SKM-1 (cell line): ENCODE measurements at regions not wholly inside any gene's neighbourhood (a gene's known extent, or its start where the extent isn't known, plus 50 kb on each side); places are given as distances from the start of the nearest gene placed in this dataset.
"Not testable (repeated sequence)": the region's sequence is repeated elsewhere in the genome, so short reads cannot be mapped to it uniquely, and the experiment has no call there.

ENCODE experiments used
- DNase-seq: peaks from one replicate; lab custom pipeline; 2025; ENCODE audit not compliant: unreplicated experiment; lab: John Stamatoyannopoulos, UW

GRCh38 chrX:109172091-109172602 is 309.7 kb downstream of the GUCY2F start:
- no peak for DNase-seq

- no peak for DNase-seq
These were observed 326.7 kb downstream of the GUCY2F start for GRCh38 chrX:109155161-109155560.

- DNase-seq = not testable (repeated sequence)
These were observed 337.7 kb downstream of the GUCY2F start for GRCh38 chrX:109144173-109144572.

- no peak for DNase-seq
These were observed 341.4 kb downstream of the GUCY2F start for GRCh38 chrX:109140463-109140862.

- DNase-seq = no peak
These were observed 347.1 kb downstream of the GUCY2F start for GRCh38 chrX:109134777-109135176.

- DNase-seq = no peak
These were observed 356.6 kb downstream of the GUCY2F start for GRCh38 chrX:109125304-109125703.

- DNase-seq = no peak
These were observed 353.0 kb upstream of the IRS4 start for GRCh38 chrX:109089359-109089758.

GRCh38 chrX:109077788-109078187 is 341.4 kb upstream of the IRS4 start:
- no peak for DNase-seq

- not testable (repeated sequence) for DNase-seq
These were observed 317.8 kb upstream of the IRS4 start for GRCh38 chrX:109054181-109054581.

- DNase-seq = no peak
These were observed 313.5 kb upstream of the IRS4 start for GRCh38 chrX:109049903-109050302.

- DNase-seq = no peak
These were observed 313.1 kb upstream of the IRS4 start for GRCh38 chrX:109049416-109049815.

GRCh38 chrX:109040057-109040456 is 303.7 kb upstream of the IRS4 start:
- no peak for DNase-seq

GRCh38 chrX:109036624-109037023 is 300.3 kb upstream of the IRS4 start:
- DNase-seq = no peak

GRCh38 chrX:108993909-108994308 is 257.5 kb upstream of the IRS4 start:
- no peak for DNase-seq

- not testable (repeated sequence) for DNase-seq
These were observed 236.5 kb upstream of the IRS4 start for GRCh38 chrX:108972899-108973298.

- no peak for DNase-seq
These were observed 210.8 kb upstream of the IRS4 start for GRCh38 chrX:108947205-108947604.

GRCh38 chrX:108946531-108946930 is 210.2 kb upstream of the IRS4 start:
- no peak for DNase-seq

GRCh38 chrX:108945883-108946523 is 209.6 kb upstream of the IRS4 start:
- no peak for DNase-seq

- no peak for DNase-seq
These were observed 178.4 kb upstream of the IRS4 start for GRCh38 chrX:108914791-108915190.

GRCh38 chrX:108903831-108904230 is 167.5 kb upstream of the IRS4 start:
- DNase-seq = not testable (repeated sequence)

GRCh38 chrX:108900333-108900732 is 164.0 kb upstream of the IRS4 start:
- DNase-seq = no peak

GRCh38 chrX:108896349-108896748 is 160.0 kb upstream of the IRS4 start:
- not testable (repeated sequence) for DNase-seq

GRCh38 chrX:108892501-108892900 is 156.1 kb upstream of the IRS4 start:
- DNase-seq = no peak
